HG03103 (cell line): ENCODE measurements at regions not wholly inside any gene's neighbourhood (a gene's known extent, or its start where the extent isn't known, plus 50 kb on each side); places are given as distances from the start of the nearest gene placed in this dataset.

Experiments used
- ATAC-seq: cut with Tn5 transposase; IDR thresholded peaks from one replicate; pipeline ENCODE4 v1.9.1; 2021; ENCODE audit warnings: low read depth; ENCODE audit not compliant: unreplicated experiment

DNA sequence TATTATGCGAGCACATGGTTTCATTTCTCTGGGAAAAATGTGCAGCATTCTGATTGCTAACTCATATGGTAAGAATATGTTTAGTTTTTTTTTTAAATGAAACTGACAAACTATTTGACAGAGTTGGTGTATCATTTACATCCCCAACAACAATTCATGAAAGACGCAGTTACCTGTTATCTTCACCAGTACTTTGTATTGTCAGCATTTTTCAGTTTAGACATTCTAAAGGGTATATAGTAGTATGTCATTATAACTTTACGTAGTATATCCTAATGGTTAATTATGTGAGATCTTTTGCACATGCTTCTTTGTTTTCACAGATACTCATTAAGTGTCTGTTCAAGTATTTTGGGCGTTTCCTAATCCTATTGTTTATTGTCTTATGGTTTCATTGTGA is 891.1 kb upstream of the AGA start:
- ATAC-seq: no peak

DNA sequence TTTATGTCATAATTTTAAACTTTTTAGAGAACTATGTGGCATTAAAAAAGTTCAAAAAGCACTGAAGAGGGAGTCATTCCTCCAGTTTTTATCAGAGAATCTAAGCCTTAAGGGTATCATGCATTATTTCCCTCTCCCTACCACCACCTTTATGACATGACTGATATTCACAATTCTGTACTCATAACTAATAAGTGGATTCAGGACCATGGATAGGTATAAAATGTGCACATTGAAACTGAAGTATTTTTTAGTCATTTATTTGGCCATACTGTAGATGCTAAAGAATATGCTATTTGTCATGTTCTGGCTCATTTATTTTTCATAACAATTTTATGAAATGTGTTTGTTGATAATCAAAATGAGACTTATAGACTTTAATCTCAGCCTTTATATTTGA is 897.5 kb upstream of the AGA start:
- no peak for ATAC-seq

DNA sequence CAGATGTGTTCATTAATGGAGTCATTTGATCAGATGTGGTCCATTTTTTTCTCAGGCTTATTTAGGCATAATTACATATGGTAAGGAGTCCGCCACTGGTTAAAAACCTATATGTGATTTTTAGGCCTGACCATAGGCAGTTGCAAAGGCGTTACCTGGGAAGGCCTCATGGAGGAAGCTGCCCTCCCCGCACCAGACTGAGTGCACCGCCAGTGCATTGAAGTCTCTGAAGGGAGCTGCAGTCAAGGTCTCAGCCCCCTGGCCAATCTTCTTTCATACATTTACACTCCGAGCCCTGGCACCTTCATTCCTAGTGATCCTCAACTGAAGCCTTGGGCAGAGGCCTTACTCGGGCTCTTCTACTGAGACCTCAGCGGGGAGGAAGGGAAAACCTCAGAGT is 898.2 kb upstream of the AGA start:
- ATAC-seq: no peak

DNA sequence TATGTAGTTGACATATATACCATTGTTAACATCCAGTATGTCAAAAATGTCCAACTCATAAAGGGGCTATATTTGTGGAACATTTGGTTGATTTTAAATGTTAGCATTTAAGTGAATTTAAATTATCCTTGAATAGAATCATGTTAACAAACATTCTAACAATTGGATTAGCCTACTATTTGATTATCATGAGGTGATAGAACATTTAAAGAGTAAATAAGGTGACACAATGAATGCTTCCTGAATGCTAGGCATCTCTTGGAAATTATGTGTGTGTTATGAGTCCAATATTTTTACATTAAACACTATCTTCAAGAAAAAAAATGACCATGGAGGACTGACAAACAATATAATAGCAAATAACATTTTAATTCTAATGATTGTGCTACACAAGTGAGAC is 901.9 kb upstream of the AGA start:
- ATAC-seq: no peak

DNA sequence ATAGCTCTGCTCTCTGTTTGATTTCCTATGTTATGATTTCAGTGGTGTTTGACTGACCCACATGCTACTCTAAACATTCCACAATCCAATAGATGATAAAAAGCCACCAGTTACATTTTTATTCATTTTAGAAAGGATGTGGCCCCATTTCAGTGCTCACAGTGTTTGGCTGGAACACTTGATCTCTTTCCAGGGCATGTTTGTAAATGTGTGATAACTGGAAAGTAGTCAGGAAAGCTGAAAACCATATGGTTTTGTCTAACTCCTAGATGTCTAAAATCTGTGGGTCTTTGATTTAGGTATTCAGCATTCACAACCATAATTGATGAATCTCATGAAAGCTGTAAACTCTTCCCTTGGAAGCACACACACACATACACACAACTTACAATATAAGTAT is 904.9 kb upstream of the AGA start:
- no peak for ATAC-seq

DNA sequence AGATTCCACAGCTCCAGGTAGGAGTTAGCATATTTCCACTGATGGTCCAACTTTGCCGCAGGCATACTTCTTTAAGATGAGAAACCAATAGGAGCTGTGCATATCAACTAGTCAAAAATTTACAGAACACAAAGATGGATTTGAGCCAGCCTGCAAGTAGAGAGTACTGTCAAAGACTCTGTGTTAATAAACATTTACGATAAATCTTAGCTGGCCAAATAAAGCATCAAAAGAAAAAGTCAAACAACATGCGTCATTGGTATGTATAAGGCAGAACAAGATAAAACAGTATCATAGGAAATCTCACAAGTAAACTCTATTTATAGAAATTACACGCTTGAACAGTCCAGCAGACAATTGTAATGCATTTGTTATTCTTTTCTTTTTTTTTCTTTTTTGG is 907.4 kb upstream of the AGA start:
- ATAC-seq: no peak

DNA sequence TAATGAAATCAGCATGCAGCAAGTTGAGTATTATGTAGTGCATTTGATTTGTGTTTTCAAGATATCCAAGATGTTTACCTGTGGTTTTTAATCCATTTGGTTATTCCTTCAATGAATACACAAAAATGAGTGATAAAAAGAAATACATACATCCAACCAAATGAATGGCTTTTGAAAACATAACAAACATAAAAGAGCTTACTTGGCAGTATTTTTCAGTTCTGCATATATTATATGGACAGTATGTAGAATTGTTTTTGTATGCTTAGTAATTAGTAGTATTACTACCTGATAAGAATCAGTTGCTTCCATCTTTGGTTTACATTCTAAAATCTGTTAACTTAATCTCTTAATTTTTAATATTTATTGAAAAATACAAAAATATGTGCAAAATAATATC is 908.9 kb upstream of the AGA start:
- no peak for ATAC-seq

DNA sequence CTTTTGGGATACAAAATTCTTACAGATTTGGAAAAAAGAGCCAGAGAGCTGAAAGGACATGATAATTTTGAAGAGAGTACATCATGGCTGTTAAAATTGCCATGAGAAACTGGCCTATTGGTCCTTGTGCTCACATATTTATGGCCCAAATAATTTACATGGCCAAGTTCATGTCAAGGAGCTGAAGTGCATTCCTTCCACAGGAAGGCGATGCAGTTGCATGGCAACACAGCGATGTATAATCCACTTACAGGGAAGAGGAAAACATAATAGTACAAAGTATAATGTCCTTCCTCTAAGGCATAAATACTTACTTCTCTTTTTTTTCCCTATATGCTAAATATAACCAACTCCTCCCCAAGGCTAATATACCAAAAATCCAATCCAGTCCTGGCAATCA is 914.5 kb upstream of the AGA start:
- ATAC-seq: no peak

DNA sequence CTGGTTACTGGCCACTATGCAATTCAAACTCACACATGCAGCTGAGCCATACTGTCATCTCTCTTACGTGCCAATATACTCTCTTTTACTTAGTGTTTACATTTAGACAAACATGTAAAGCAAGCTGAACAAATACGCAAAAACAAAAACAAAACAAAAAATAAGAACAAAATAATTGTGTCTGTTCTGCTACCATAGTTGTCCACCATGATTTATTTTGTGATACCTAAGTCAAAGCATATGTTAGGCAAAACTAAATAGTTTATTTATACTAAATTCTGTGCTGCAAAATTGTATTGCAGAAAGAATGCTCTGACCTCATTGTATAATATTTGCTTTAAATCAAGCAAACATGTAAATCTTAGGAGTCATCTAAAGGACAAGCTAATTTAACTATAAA is 943.2 kb upstream of the AGA start:
- ATAC-seq: no peak

DNA sequence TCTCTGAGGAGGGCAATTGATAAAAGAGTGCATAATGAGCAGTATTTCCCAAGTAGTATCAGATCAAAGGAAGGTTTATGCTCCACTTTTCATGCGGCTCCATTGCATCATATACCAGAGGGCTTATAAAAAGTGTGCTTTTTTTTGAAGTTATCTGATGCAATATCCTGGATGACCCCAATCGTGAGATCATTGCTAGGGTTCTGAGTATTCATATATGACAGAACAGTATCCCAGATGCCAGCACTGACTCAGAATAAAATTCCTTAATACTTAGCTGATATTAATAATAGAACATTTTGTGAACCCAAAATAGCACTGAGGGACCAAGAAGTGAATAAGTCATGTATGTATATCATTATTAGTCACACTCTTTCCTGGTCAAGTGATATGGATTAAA is 945.5 kb upstream of the AGA start:
- ATAC-seq: no peak

DNA sequence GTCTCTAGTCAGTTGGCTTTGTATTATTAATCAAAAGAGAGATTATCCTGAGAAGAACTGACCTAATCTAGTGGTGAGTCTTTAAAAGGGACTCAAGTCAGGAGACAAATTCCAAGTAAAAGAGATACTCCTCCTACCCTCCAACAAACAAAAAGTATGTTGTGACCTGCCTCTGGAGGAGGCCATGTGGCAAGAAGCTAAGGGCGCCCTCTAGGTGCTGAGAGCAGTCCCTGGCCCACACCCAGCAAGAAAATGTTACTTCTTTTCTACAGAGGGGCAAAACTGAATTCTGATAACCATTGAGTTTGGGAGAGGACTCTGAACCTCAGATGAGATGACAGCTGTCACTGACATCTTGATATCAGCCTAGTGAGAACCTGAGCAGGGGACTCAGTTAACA is 953.6 kb upstream of the AGA start:
- ATAC-seq: no peak

DNA sequence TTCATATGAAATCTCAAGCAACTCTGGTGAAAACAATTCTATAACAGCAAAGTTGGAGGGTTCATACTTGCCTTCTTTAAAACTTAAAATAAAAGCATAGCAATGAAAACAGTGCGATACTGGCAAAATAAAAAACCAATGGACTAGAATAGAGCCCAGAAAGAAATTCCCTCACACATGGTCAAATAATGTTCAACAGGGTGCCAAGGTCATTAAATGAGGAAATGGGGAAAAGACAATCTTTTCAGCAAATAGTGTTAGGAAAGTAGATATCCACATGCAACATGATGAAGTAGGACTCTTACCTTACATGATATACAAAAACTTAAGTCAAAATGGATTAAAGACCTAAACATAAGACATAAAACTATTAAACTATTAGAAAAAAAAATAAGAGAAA is 970.2 kb upstream of the AGA start:
- ATAC-seq: no peak

DNA sequence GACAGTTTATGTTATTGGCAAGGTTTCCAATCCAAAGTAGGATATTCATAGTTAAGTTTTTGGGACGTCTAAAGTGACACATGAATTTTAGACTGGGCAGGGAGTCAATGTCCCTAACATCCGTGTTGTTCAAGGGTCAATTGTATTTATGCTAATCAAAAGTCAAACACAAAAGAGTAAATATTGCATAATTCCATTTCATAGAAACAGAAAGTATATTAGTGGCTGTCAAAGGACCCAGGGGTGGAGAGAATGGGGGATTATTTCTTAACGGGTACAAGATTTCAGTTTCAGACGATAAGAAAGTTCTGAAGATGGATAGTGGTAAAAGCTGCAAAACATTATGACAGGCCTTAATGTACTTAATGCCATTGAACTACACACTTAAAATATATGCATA is 971.8 kb upstream of the AGA start:
- no peak for ATAC-seq

DNA sequence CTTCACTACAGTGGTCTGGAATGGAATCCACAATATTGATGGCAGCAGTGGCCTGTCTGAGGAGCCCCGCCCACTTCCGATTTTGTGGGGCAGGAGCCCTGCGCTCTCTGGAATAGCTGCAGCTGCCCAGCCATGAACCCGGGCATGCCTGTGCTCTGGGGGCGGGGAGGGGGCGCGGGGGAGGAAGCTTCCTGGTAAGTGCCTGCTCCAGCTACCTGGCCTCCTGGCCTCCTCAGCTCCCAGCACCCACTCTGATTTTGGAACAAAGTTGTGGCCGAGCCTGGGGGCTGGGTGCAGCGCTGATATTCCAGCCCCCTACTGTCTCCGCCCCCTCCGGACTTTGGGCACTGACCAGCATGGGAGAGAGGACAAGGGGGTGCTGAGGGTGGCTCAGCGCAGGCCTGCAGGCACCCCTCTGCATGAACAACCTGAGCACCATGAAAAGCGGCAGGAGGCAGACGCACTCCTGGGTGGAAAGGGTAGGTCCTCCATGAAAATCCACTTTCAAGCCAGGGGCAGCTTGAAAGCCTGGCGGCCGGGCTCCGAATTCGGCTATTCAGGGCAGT is 972.7 kb upstream of the AGA start:
- no peak for ATAC-seq

DNA sequence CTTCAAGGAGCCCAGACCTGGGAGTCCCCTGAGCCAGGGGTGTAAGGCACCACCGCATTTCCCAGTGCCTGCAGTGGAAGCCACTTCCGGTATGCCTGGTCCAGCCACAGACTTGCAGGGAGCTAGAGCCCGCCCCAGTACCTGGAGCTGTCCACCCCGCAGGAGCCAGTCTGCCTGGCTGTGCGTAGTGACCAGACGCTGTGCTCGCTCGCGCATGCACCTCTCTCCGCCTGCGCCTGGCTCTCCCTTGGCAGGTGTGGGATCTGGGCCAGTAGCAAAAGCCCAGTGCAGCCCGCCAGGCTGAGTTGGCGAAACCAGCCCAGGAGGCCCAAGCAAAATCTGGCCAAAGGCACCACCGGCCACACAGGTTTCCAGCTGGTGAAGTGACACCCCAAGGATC is 973.7 kb upstream of the AGA start:
- ATAC-seq: no peak

DNA sequence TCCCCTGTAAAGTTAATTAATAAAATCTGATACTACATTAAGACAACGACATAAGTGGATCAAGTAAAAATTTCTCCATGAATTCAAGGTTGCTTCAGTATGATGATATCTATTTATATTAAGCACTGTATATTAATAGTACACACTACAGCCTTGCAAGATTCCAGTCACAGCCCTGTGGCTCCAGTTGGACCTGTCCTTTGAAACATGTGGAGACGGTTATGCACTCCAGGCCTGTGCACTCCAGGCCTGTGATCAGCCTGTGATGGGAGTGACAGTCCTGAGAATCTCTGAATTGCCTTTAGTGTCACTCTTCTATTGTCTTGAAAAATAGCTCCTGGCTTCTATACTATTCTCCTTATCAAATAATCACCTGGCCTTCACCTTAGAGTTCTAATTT is 981.1 kb upstream of the AGA start:
- no peak for ATAC-seq

DNA sequence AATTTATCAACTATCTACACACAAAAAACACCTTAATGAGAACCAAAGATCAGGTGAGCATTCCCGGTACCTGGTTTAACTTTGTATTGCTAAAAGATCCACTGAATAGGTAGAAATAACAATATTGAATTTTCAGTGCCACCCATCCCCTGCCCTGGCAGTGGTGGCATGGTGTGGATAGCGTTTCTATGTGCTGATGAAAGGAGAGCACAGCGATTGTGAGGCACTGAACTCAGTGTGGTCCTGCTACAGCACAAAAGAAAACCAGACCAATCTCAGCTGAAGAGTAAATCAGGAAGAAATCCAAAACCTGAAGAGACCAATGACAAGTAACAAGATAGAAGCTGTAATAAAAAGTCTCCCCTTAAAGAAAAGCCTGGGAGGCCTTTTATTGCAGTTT is 984.6 kb upstream of the AGA start:
- no peak for ATAC-seq

DNA sequence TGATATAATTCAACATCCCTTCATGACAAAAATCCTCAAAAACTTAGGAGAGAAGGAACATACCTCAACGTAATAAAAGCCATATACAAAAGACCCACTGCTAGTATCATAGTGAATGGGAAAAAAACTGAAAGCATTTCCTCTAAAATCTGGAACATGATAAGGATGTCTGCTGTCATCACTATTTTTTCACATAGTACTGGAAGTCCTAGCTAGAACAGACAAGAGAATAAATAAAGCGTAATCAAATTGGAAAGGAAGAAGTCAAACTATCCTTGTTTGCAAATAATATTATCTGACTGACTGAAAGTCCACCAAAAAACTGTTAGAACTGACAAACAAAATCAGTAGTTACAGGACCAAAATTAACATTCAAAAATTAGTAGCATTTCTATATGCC is 985.4 kb upstream of the AGA start:
- no peak for ATAC-seq

DNA sequence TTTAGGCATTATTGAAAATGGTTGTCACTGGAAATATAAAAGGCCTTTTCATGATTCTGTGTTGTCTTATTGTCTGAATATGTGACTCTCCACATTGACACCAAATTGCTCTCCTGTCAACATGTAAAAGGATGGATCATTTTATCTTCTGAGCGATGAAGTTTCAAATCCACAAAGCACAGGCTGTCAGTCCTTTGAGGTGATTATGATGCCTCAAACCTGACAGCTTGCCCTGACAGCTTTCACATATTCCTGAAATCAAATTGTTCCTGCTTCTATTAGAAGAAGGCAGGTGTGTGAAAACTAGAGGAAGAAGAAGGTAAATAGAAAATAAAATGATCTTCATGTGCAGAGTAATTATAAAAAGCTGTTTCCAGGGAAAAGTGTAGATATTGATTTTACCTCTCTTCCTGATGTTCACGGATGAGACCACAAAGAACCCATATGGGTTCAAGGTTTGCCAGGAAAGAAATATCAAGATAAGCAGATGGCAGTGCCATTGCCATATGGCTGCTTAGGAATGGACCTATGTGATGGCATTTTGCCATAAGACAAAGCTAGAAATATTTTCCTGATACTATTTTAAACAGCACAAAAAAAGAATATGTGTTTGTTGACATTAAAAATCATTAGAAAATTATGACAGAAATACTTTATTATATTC is 1006.3 kb upstream of the AGA start:
- ATAC-seq: no peak

DNA sequence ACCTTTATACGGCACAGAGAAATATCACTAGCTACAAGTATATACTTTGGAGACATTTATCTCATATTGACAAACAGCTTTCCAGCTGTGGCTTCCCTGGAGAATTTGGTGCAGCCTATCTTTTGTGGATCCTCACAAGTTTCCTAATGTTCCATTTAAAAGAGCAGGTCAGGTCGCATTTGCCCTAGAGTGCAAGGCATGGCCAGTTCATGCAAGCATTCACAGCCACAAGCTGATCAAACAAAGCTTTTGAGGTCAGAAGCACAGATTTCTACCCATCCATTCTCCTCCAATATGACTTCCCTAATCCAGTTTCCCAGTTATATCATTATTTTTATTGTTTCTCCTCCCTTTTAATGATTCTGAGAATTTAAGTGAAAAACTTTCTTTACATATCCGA is 1008.4 kb upstream of the AGA start:
- no peak for ATAC-seq

DNA sequence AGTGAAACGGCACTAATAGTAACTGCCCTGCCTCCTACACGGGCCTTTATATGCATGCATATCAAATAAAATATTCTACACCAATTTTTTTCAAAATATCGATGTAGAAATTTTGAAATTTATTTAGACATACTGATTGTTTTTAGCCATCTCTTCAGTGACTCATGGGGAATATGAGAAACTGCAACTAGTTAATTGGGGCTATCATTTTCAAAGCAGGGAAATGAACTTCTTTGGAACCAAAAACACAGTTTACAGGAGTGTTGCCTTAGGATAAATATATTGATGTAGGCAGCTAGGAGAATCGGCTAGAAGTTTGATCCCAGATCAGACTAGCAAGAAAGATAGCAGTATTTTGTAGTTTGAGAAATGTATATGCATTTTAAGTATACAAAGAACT is 1010.8 kb upstream of the AGA start:
- no peak for ATAC-seq

DNA sequence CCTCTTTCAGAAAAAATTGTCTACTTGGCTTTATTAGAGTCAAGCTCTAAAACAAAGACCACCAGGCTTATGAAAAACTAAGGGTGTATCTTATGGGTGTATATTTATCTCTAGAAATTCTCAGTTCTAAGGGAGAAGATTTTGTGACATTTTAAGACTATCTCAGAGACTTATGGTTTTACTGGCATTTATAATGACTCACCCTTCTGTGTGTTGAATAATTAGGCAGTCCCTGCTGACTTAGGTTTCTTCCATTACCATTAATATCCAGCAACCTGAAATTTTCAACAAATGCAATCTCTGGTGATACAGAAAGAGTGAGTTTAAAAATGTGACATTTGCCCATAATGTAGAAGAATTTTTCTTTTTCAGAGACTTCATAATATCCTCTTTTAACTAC is 1015.0 kb upstream of the AGA start:
- no peak for ATAC-seq

DNA sequence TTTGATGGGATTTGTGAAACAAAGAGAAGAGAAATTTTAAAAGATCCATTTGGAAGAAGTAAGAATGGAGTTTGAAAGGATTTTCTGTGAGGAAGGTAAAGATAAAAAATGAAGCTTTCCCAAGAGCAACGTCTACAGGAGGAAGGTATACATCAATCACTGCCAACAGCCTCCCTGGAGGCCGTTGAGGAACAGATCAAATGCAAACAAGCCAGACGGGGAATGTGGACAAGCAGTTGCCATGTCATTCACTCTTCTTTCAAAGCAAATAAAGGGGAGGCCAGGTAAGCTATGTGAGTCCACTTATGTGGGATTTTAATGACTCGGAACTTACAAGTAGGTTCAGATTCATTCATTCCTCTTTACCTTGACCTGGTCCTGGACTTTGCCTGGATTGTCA is 1020.5 kb upstream of the AGA start:
- no peak for ATAC-seq
